BJ (cell line): ENCODE measurements at regions not wholly inside any gene's neighbourhood (a gene's known extent, or its start where the extent isn't known, plus 50 kb on each side); places are given as distances from the start of the nearest gene placed in this dataset.

Experiments
- CTCF ChIA-PET: fragments of 350-600 bp; formaldehyde crosslinking; extraction: SDS; loops from one replicate; lab custom pipeline; 2021; ENCODE audit warnings: antibody characterized with exemption, inconsistent platforms; lab: Yijun Ruan, JAX
- POLR2A ChIA-PET: fragments of 300-600 bp; sonication (Branson Sonifier 250); formaldehyde crosslinking; extraction: SDS; loops from one replicate; lab custom pipeline; 2021; ENCODE audit warnings: antibody characterized with exemption; lab: Charles Lee
- DNase-seq: peaks from one replicate; pipeline ENCODE4 v3.0.0-alpha.2; 2011; ENCODE audit warnings: low read depth
- H3K27me3 ChIP-seq: 2 replicates; pipeline ENCODE4 v1.6.0; 2011; ENCODE audit warnings: low read length; ENCODE audit not compliant: control insufficient read depth, insufficient read depth
- H3K36me3 ChIP-seq: 2 replicates; pipeline ENCODE4 v1.5.1; 2011; ENCODE audit warnings: low read length; ENCODE audit not compliant: control insufficient read depth, insufficient read depth
- H3K4me3 ChIP-seq: 2 replicates; pipeline ENCODE4 v1.5.1; 2011; ENCODE audit warnings: low read depth, mild to moderate bottlenecking, control low read depth, low read length
- TF ChIP-seq, protein P1 (sequence below): IDR thresholded peaks from 2 replicates; pipeline ENCODE4 v1.5.1; 2011; ENCODE audit warnings: low read depth, mild to moderate bottlenecking, control low read depth, inconsistent platforms, low read length, moderate library complexity; ENCODE audit not compliant: insufficient read depth

DNA sequence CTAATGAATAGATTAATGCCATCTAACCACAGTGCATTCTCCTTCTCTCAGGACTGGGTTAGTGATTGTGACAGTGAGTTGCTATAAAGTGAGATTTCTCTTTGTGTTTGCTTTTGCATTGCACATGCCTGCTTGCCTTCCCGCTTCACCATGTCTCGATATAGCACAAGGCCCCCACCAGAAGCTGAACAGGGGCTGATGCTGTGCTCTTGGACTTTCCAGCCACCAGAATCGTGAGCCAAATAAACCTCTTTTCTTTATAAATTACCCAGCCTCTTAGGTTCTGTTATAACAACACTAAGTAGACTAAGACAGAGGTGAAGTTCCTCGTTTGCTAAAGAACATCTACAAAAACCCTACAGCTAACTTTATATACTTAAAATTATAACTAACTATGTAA, 173.0 kb downstream of the KIF26A start:
- POLR2A ChIA-PET, result no interaction called here

DNA sequence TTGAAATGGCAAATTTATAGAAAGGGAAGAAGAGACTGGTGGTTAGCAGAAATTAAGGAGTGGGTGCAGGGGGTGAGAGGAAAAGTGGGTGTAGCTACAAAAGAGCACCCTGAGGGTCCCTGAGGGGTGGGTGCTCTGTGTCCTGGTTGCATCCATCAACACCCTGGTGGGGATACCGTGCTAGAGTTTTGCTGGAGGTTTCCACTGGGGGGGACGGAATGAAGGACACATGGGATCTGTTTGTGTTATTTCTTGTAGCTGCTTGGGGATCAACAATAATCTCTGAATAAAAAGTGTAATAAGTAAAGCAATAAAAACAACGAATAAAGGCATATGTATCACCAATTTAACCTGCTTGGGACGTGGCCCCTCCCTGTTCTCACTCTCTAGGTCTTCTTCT, 175.3 kb downstream of the KIF26A start:
- no peak overlapping the region for H3K4me3 ChIP-seq
- no peaks in the 10 kb centered on the region for H3K27me3 ChIP-seq
- TF ChIP-seq, protein P1, sequence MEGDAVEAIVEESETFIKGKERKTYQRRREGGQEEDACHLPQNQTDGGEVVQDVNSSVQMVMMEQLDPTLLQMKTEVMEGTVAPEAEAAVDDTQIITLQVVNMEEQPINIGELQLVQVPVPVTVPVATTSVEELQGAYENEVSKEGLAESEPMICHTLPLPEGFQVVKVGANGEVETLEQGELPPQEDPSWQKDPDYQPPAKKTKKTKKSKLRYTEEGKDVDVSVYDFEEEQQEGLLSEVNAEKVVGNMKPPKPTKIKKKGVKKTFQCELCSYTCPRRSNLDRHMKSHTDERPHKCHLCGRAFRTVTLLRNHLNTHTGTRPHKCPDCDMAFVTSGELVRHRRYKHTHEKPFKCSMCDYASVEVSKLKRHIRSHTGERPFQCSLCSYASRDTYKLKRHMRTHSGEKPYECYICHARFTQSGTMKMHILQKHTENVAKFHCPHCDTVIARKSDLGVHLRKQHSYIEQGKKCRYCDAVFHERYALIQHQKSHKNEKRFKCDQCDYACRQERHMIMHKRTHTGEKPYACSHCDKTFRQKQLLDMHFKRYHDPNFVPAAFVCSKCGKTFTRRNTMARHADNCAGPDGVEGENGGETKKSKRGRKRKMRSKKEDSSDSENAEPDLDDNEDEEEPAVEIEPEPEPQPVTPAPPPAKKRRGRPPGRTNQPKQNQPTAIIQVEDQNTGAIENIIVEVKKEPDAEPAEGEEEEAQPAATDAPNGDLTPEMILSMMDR, result no peak
- no peak for DNase-seq
- ChIA-PET CTCF (no interaction called here), POLR2A (no interaction called here)
- no peaks in the 10 kb centered on the region for H3K36me3 ChIP-seq

More for the DNA sequence above, 173.0 kb downstream of the KIF26A start:
- TF ChIP-seq, protein P1, result no peak
- Histone ChIP-seq H3K4me3 (no peak overlapping the region), H3K36me3 (no peaks in the 10 kb centered on the region), H3K27me3 (no peaks in the 10 kb centered on the region)
- no peak for DNase-seq
- CTCF ChIA-PET, result no interaction called here

DNA sequence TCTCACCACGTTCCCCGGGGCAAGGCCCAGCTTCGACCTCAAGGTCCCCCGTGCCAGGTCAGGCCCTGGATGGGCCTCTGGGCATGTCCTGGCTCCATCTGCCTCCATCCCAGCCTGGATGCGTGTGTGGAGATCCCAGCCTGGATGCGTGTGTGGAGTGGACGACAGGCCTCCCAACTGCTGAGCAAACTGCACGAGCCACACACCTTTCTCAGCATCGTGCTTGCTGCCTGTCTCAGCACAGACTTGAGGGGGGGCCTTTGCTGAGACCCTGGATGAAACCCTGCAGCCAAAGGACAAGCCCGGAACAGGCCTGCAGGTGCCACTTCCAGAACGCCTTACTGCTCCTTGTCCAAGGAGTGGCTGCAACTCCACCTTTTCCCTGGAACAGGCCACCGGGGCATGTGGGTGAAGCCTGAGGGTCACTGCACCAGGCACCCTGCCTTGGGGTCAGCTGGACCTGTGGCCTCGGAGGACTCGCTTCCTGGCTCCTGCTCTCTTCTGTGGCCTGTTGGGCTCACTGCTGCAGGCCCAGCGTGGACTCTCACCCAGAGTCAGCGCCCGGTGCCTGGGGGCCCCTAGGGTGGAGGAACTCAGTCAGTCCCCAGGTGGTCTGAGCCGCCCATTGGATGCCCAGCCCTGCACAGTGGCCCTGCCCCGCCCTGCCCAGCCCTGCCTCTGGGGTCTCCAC, 176.0 kb downstream of the KIF26A start:
- ChIA-PET POLR2A (no interaction called here), CTCF (no interaction called here)

DNA sequence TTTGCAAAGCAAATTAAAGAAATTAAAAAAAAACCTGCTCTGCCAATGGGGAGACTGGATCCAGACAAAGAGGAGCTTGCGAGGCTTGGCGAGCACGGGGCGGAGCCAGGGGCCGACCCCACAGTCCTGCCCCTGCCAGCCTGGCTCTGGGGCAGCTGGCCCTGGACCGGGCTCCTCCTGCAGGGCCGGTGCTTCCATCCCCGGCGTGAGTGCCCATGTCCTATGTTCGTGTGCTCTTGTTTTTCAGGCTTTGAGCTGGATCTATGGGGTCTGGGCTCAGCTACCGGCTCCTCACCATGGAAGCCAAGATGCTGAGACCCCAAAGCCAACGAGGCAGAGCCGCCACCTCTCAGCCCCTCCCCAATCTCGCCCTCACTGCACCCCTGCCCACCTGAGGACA, 176.8 kb downstream of the KIF26A start:
- POLR2A ChIA-PET, result no interaction called here

More for the DNA sequence above, 176.0 kb downstream of the KIF26A start:
- Histone ChIP-seq H3K4me3 (no peak overlapping the region), H3K27me3 (no peaks in the 10 kb centered on the region), H3K36me3 (no peaks in the 10 kb centered on the region)
- TF ChIP-seq, protein P1, result no peak
- DNase-seq, result no peak

DNA sequence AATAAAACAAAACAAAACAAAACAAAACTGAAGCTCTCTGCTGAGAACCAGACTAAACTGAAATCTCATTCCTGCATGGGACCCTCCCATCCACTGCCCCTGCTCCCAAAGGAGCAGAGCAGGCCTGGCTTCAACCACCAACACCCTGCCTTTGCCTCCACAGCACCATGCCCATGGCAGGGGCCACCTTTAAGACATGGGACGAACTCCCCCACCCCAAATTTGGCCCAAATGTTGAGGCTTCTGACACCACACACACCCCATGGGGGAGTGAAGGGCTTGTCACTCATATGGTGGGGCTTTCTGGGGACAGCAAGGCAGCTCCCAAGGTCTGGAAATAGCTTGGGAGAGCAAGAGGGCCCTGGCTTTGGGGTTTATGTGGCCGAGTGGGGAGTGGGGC, 177.2 kb downstream of the KIF26A start:
- TF ChIP-seq, protein P1, result no peak
- Histone ChIP-seq H3K4me3 (no peak overlapping the region), H3K27me3 (no peaks in the 10 kb centered on the region), H3K36me3 (no peaks in the 10 kb centered on the region)
- ChIA-PET POLR2A (no interaction called here), CTCF (no interaction called here)
- no peak for DNase-seq

More for the DNA sequence above, 176.8 kb downstream of the KIF26A start:
- no peaks in the 10 kb centered on the region for H3K27me3 ChIP-seq
- H3K4me3 ChIP-seq, result no peak overlapping the region
- TF ChIP-seq, protein P1, result no peak
- H3K36me3 ChIP-seq, result no peaks in the 10 kb centered on the region
- DNase-seq, result no peak
- CTCF ChIA-PET, result no interaction called here
